ENCODE measurements at regions not wholly inside any gene's neighbourhood (a gene's known extent, or its start where the extent isn't known, plus 50 kb on each side); places are given as distances from the start of the nearest gene placed in this dataset.
"Not testable (repeated sequence)": the region's sequence is repeated elsewhere in the genome, so short reads cannot be mapped to it uniquely, and the experiment has no call there.

DNA sequence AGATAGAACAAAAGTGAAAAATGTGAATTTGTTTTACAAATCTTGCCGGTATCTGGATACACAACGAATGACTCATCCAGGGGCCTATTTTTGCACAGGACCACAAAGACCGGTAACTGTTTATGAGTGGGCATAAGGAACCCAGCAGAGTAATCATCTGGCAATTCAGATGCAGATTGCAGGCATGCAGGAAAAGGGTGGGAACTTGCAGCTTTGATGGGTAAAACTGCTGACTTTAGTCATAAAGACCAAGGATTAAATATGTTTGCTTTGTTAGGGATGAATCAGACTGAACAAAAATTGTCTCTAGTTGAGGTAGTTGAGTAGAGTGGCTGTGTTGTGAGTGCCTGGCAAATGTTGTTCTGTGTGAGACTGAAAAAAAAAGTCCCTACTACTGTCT lies 309.6 kb upstream of the CCNH start:
- Histone ChIP-seq H3K9me3 (no peaks in the 10 kb centered on the region), H3K36me3 (no peaks in the 10 kb centered on the region), H3K27me3 (no peaks in the 10 kb centered on the region), H3K4me3 (no peak overlapping the region), H3K27ac (no peak overlapping the region), H3K4me1 (no peaks in the 10 kb centered on the region)
- intact Hi-C loops (cut with DNase I; ENCODE audit: low total_unique reads), result no loop called here
- no peak for DNase-seq
- in situ Hi-C loops (cut with MboI; ENCODE audit: low pct_ligation_motif_present in 1 of 4, low pct_unique_long_range_greater_than_20kb in 1 of 4, low sequenced_read_pairs in 3 of 4), result no loop called here
- 72 to 77% methylated on average over 3 of the region's 3 CpGs for WGBS, 2 donors (ENCODE audit: low coverage in 1 of 2)
- TF ChIP-seq, protein P1, sequence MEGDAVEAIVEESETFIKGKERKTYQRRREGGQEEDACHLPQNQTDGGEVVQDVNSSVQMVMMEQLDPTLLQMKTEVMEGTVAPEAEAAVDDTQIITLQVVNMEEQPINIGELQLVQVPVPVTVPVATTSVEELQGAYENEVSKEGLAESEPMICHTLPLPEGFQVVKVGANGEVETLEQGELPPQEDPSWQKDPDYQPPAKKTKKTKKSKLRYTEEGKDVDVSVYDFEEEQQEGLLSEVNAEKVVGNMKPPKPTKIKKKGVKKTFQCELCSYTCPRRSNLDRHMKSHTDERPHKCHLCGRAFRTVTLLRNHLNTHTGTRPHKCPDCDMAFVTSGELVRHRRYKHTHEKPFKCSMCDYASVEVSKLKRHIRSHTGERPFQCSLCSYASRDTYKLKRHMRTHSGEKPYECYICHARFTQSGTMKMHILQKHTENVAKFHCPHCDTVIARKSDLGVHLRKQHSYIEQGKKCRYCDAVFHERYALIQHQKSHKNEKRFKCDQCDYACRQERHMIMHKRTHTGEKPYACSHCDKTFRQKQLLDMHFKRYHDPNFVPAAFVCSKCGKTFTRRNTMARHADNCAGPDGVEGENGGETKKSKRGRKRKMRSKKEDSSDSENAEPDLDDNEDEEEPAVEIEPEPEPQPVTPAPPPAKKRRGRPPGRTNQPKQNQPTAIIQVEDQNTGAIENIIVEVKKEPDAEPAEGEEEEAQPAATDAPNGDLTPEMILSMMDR (IDR thresholded peaks at IDR 0.05), result no peak
- TF ChIP-seq EP300 (IDR thresholded peaks at IDR 0.05; ENCODE audit: low read depth), result no peak
- no peak for TF ChIP-seq POLR2AphosphoS5 (IDR thresholded peaks at IDR 0.05)
- TF ChIP-seq POLR2A (IDR thresholded peaks at IDR 0.05), result no peak

DNA sequence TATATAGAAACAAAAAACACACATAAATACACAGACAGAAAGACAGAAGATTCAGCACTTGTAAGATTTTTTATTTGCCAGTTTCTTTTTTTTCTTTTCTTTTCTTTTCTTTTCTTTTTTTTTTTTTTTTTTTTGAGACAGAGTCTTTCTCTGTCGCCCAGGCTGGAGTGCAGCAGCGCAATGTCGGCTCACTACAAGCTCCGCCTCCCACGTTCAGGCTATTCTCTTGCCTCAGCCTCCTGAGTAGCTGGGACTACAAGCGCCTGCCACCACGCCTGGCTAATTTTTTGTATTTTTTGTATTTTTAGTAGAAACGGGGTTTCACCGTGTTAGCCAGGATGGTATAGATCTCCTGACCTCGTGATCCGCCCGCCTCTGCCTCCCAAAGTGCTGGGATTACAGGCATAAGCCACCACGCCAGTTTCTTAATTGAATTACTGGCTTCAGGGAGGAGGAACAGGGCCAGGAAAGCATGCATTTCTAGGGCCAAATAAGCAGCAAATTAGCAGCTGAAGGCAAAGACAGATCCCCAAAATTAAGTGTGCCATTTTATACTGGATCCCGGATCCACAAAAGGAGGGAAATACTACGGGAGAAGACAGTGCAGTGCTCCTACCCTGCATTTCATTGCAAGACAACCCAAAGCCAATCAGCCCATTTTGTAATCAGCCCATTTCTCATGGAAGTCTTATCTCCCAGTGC lies 305.6 kb upstream of the CCNH start:
- H3K9me3 ChIP-seq; DNase-seq; in situ Hi-C loops (cut with MboI; ENCODE audit: low pct_ligation_motif_present in 1 of 4, low pct_unique_long_range_greater_than_20kb in 1 of 4, low sequenced_read_pairs in 3 of 4); H3K36me3 ChIP-seq; intact Hi-C loops (cut with DNase I; ENCODE audit: low total_unique reads); H3K4me1 ChIP-seq; H3K27ac ChIP-seq; H3K27me3 ChIP-seq; H3K4me3 ChIP-seq: not testable (repeated sequence)
- 89 to 94% methylated on average over 11 to 15 of the region's 15 CpGs for WGBS, 2 donors (ENCODE audit: low coverage in 1 of 2)

DNA sequence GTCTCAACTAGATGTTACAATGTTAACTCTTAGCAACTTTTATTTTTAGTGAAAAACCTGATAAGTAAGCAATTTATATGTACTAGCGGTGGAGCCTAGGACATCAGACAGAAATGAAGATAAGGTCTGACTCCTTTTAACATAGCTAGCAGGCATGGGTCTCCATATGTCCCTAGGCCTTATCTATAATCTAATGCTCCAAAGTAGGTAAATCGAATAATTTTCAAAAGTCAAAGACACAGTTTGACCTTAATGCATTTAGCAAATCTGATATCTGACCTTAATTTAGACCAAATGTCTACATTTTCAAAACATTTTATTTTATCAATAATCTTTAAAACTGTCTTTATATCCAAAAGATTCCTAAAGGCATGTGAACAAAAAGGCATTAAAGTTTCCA lies 305.0 kb upstream of the CCNH start:
- H3K4me3 ChIP-seq, result no peak overlapping the region
- no peaks in the 10 kb centered on the region for H3K9me3 ChIP-seq
- intact Hi-C loops (cut with DNase I; ENCODE audit: low total_unique reads) (no loop called here), in situ Hi-C loops (cut with MboI; ENCODE audit: low pct_ligation_motif_present in 1 of 4, low pct_unique_long_range_greater_than_20kb in 1 of 4, low sequenced_read_pairs in 3 of 4) (no loop called here)
- DNase-seq, result no peak
- WGBS, 2 donors (ENCODE audit: low coverage in 1 of 2), result 86 to 94% methylated on average over 2 of the region's 2 CpGs
- TF ChIP-seq, protein P1 (IDR thresholded peaks at IDR 0.05), result no peak
- no peak for TF ChIP-seq POLR2A (IDR thresholded peaks at IDR 0.05)
- TF ChIP-seq EP300 (IDR thresholded peaks at IDR 0.05; ENCODE audit: low read depth), result no peak
- no peak for TF ChIP-seq POLR2AphosphoS5 (IDR thresholded peaks at IDR 0.05)
- H3K27me3 ChIP-seq, result no peaks in the 10 kb centered on the region
- H3K4me1 ChIP-seq, result no peaks in the 10 kb centered on the region
- no peaks in the 10 kb centered on the region for H3K36me3 ChIP-seq
- no peak overlapping the region for H3K27ac ChIP-seq

DNA sequence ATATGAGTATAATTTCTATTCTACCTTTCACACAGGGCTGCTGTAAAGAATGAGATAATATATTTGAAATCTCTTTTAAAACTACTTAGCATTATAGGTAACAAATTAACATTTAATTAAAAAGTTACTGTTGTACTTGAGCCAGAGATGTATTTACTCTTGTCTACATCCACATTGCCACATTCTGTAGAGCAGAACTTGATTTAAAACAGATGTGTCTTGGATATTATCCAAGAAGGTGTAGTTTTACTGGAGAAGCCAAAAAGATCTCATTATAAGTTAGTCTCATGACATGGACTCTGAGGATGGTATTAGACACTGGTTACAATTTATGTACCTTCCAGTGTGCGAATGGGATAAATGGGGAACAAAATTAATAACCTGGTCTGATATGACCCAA lies 293.1 kb upstream of the CCNH start:
- Histone ChIP-seq H3K4me1 (no peaks in the 10 kb centered on the region), H3K27me3 (no peaks in the 10 kb centered on the region), H3K36me3 (no peaks in the 10 kb centered on the region), H3K27ac (no peak overlapping the region), H3K4me3 (no peak overlapping the region), H3K9me3 (no peaks in the 10 kb centered on the region)
- intact Hi-C loops (cut with DNase I; ENCODE audit: low total_unique reads), result no loop called here
- 75% methylated on average over 1 of the region's 1 CpG for WGBS, 2 donors (ENCODE audit: low coverage in 1 of 2)
- TF ChIP-seq POLR2A (IDR thresholded peaks at IDR 0.05) (no peak), POLR2AphosphoS5 (IDR thresholded peaks at IDR 0.05) (no peak), EP300 (IDR thresholded peaks at IDR 0.05; ENCODE audit: low read depth) (no peak)
- TF ChIP-seq, protein P1 (IDR thresholded peaks at IDR 0.05), result no peak
- in situ Hi-C loops (cut with MboI; ENCODE audit: low pct_ligation_motif_present in 1 of 4, low pct_unique_long_range_greater_than_20kb in 1 of 4, low sequenced_read_pairs in 3 of 4), result no loop called here
- no peak for DNase-seq

DNA sequence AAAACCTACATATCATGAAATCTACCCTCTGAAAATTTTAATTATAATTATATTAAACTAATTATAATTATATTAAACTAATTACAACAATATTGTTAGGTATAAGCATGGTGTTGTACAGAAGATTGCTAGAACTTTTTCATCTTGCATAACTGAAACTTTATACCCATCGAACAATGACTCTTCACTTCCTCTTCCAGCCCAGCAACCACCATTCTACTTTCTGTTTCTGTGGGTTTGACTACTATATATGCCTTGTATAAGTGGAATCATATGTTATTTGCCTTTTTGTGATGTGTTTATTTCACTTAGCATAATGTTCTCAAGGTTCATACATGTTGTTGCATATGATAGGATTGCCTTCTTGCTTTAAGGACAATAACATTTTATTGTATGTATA lies 274.2 kb upstream of the CCNH start:
- intact Hi-C loops (cut with DNase I; ENCODE audit: low total_unique reads), result no loop called here
- Histone ChIP-seq H3K27me3 (no peaks in the 10 kb centered on the region), H3K27ac (no peak overlapping the region), H3K36me3 (no peaks in the 10 kb centered on the region), H3K9me3 (peaks cover 0 to 5% of the 10 kb centered on the region in 2 donors), H3K4me1 (no peaks in the 10 kb centered on the region), H3K4me3 (no peak overlapping the region)
- TF ChIP-seq POLR2AphosphoS5 (IDR thresholded peaks at IDR 0.05) (no peak), POLR2A (IDR thresholded peaks at IDR 0.05) (no peak), EP300 (IDR thresholded peaks at IDR 0.05; ENCODE audit: low read depth) (no peak)
- TF ChIP-seq, protein P1 (IDR thresholded peaks at IDR 0.05), result no peak
- DNase-seq, result no peak
- in situ Hi-C loops (cut with MboI; ENCODE audit: low pct_ligation_motif_present in 1 of 4, low pct_unique_long_range_greater_than_20kb in 1 of 4, low sequenced_read_pairs in 3 of 4), result no loop called here
- WGBS, 2 donors (ENCODE audit: low coverage in 1 of 2), result 56 to 85% methylated on average over 1 of the region's 1 CpG
